GM13977 (cell line): ENCODE measurements at regions not wholly inside any gene's neighbourhood (a gene's known extent, or its start where the extent isn't known, plus 50 kb on each side); places are given as distances from the start of the nearest gene placed in this dataset.

Experiments used
- DNase-seq: peaks from one replicate; pipeline ENCODE4 v3.0.0; 2012; ENCODE audit warnings: low spot score
- in situ Hi-C: fragments of 300-500 bp; cut with MboI; formaldehyde crosslinking; loops from one replicate; pipeline ENCODE4 v1.12.0; 2022; ENCODE audit warnings: low sequenced_read_pairs, low pct_unique_long_range_greater_than_20kb, mixed read lengths, inconsistent platforms; ENCODE audit not compliant: unreplicated experiment
- TF ChIP-seq, protein P1 (sequence below): IDR thresholded peaks from 2 replicates; pipeline ENCODE4 v1.5.1; 2012; ENCODE audit warnings: mild to moderate bottlenecking, control low read depth; ENCODE audit not compliant: insufficient read depth; ENCODE audit errors: extremely low read depth, missing control alignments

DNA sequence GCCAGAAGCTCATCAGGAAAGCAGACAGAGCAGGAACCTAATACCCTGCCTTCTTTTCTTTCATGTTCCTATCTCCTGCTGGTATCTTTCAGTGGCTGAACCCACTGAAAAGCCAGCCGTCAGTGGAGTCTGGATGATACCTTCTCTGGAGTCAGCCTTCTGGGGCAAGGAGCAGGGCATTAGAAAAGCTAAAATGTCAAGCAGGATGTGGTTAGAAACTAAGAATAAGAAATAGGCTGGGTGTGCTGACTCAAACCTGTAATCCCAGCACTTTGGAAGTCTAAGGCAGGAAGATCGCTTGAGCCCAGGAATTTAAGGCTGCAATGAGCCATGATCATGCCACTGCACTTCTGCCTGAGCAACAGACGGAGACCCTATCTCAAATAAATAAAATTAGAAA lies 642.0 kb upstream of the FSHR start:
- in situ Hi-C loops: no loop called here
- DNase-seq: no peak
- TF ChIP-seq, protein P1, sequence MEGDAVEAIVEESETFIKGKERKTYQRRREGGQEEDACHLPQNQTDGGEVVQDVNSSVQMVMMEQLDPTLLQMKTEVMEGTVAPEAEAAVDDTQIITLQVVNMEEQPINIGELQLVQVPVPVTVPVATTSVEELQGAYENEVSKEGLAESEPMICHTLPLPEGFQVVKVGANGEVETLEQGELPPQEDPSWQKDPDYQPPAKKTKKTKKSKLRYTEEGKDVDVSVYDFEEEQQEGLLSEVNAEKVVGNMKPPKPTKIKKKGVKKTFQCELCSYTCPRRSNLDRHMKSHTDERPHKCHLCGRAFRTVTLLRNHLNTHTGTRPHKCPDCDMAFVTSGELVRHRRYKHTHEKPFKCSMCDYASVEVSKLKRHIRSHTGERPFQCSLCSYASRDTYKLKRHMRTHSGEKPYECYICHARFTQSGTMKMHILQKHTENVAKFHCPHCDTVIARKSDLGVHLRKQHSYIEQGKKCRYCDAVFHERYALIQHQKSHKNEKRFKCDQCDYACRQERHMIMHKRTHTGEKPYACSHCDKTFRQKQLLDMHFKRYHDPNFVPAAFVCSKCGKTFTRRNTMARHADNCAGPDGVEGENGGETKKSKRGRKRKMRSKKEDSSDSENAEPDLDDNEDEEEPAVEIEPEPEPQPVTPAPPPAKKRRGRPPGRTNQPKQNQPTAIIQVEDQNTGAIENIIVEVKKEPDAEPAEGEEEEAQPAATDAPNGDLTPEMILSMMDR: no peak

DNA sequence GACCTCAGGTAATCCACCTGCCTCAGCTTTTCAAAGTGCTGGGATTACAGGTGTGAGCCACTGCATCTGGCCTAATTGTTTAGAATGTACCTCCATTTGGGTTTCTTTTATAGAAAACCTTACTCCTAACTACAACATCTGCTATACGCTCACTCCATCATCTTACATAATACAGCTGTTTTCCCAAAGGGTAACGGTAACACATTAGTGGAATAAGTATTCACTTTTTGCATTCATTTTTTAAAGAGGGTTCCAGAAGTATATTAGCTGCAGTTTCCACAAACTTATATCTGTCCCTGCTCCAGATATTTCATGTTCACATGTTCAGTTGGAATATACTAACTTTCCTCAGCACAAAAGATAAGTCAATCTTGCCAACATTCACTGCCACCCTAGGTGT lies 640.1 kb upstream of the FSHR start:
- in situ Hi-C loops: no loop called here

DNA sequence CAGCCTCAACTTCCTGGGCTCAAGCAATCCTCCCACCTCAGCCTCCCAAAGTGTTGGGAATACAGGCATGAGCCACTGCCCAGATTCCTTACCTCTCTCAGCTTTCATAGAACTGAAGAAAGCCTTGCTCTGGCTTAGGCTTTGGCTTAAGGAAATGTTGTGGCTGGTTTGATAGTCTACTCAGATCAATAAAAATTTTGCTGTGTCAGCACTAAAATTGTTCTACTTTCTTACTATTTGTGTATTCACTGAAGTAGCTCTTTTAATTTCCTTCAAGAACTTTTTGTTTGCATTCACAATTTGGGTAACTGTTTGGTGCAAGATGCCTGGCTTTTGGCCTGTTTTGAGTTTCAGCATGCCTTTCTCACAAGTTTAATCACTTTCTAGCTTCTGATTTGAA lies 634.0 kb upstream of the FSHR start:
- no peak for DNase-seq
- in situ Hi-C loops: no loop called here
- TF ChIP-seq, protein P1: no peak

More for the DNA sequence above, 640.1 kb upstream of the FSHR start:
- no peak for DNase-seq
- TF ChIP-seq, protein P1: no peak

DNA sequence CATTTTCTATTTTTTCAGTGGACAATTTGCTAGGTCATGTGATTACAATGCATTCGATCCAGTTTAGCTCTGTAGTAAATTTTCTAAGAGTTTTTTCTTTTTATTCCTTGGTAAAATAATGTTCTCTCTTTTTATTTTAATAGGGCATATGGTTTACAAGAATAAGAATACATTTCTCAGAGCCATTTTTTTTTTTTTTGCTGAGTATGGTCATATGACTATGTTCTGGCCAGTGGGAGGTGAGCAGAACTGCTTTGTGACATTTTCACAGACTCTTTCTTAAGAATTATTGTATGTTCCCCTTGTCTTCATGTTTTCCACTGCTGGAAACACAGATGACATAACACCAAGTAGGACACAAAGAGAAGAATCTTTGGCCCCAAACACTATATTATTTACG lies 626.6 kb upstream of the FSHR start:
- in situ Hi-C loops: no loop called here
- TF ChIP-seq, protein P1: no peak
- no peak for DNase-seq

DNA sequence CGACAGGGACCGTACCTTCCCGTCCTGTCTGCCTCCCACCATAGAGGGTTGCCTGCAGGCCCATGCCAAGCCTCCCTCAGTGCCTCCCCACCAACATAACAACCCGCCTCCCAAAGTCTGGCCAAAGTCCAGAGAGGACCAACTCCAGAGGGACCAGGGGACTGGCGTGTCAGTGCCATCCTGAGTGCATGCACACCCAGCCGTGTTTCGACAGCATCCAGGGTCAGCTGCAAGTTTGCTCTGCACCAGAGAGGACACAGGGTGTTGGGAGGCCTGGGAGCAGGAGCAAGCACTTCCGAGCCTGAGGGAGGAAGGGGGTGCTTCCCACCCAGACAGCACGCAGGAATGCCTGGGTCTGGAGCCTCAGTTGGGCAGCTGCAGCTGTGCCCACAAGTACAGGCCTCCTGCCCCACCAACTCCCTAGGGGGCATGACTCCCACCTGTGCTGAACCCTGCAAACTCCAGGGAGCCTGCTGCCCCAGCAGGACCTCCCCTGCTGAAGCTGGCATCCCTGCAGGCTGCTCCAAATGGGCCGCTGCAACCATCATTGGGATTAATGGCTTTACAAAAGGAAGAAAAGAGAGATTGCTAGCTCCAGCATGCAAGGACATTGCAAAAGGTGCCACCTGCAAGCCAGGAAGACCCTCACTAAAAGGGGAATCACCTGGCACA lies 618.1 kb upstream of the FSHR start:
- no peak for DNase-seq
- in situ Hi-C loops: no loop called here
- TF ChIP-seq, protein P1: no peak

DNA sequence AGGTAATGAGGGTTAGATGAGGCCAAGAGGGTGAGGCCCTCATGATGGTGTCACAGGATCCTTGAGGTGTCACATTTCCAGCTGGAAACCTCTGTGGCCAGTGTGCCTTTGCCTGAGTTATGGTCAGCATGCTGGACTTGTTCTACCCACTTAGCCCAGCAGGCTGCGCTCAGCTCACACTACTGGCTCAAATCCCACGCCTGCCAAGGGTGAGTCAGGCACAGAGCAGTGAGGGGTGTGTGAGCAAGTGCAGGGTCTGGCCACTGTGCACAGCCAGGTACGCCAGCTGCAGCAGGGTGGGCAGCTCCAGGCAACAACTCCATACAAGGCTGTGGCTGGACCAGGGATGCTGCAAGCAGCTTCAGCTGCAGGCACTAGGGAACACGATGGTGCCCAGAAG lies 616.6 kb upstream of the FSHR start:
- TF ChIP-seq, protein P1: peak; percentile 49
- in situ Hi-C loops: no loop called here
- no peak for DNase-seq
